IPS DF 6.9 (cell line): ENCODE measurements at regions not wholly inside any gene's neighbourhood (a gene's known extent, or its start where the extent isn't known, plus 50 kb on each side); places are given as distances from the start of the nearest gene placed in this dataset.
"Not testable (repeated sequence)": the region's sequence is repeated elsewhere in the genome, so short reads cannot be mapped to it uniquely, and the experiment has no call there.

ENCODE experiments used
- DNase-seq: peaks from one replicate; pipeline ENCODE4 v3.0.0-alpha.2; 2013; ENCODE audit warnings: low read depth, low spot score
- H3K27ac ChIP-seq: one replicate; pipeline ENCODE4 v1.5.1; 2013; ENCODE audit warnings: low read length, control low read depth
- H3K27me3 ChIP-seq: 2 replicates; pipeline ENCODE4 v1.6.1; 2013; ENCODE audit warnings: mild to moderate bottlenecking, low read length; ENCODE audit not compliant: control insufficient read depth, insufficient read depth
- H3K36me3 ChIP-seq: 2 replicates; pipeline ENCODE4 v1.6.1; 2013; ENCODE audit warnings: low read length; ENCODE audit not compliant: control insufficient read depth, insufficient read depth
- H3K4me1 ChIP-seq: 2 replicates; pipeline ENCODE4 v1.6.1; 2013; ENCODE audit warnings: low read length; ENCODE audit not compliant: control insufficient read depth, insufficient read depth
- H3K4me3 ChIP-seq: 2 replicates; pipeline ENCODE4 v1.5.1; 2013; ENCODE audit warnings: mild to moderate bottlenecking, low read length
- H3K9me3 ChIP-seq: 2 replicates; pipeline ENCODE4 v1.6.1; 2013; ENCODE audit warnings: low read length, inconsistent platforms; ENCODE audit not compliant: control insufficient read depth, insufficient read depth
- WGBS: extraction: QIAGEN DNeasy Blood & Tissue Kit; methylation state at CpG from one replicate; pipeline ENCODE4 v1.1.7; 2013; ENCODE audit warnings: mixed read lengths, missing lambda C conversion rate; ENCODE audit not compliant: insufficient read length, insufficient coverage; 5-methylcytosine and 5-hydroxymethylcytosine counted together

- Histone ChIP-seq H3K9me3 (no peaks in the 10 kb centered on the region), H3K36me3 (no peaks in the 10 kb centered on the region), H3K27me3 (no peaks in the 10 kb centered on the region), H3K4me3 (no peak overlapping the region), H3K4me1 (no peaks in the 10 kb centered on the region), H3K27ac (no peak overlapping the region)
- no CpG with 5 or more reads among the region's 1 CpG for WGBS
- no peak for DNase-seq
These were observed 2104.1 kb upstream of the ACO1 start for GRCh38 chr9:30280229-30280900.

- no peaks in the 10 kb centered on the region for H3K36me3 ChIP-seq
These were observed 2095.0 kb upstream of the ACO1 start for GRCh38 chr9:30289435-30289834.

GRCh38 chr9:30292026-30292425, 2092.4 kb upstream of the ACO1 start:
- not testable (repeated sequence) for H3K27me3 ChIP-seq, H3K9me3 ChIP-seq, H3K27ac ChIP-seq, H3K36me3 ChIP-seq, DNase-seq, H3K4me1 ChIP-seq, H3K4me3 ChIP-seq

More at GRCh38 chr9:30289435-30289834, 2095.0 kb upstream of the ACO1 start:
- Histone ChIP-seq H3K4me3 (no peak overlapping the region), H3K4me1 (no peaks in the 10 kb centered on the region), H3K27me3 (no peaks in the 10 kb centered on the region), H3K27ac (no peak overlapping the region), H3K9me3 (no peaks in the 10 kb centered on the region)
- no CpG with 5 or more reads among the region's 2 CpGs for WGBS
- DNase-seq, result no peak

- H3K9me3 ChIP-seq, result no peaks in the 10 kb centered on the region
- no peak for DNase-seq
- no peak overlapping the region for H3K4me3 ChIP-seq
- no peaks in the 10 kb centered on the region for H3K36me3 ChIP-seq
- no CpG with 5 or more reads among the region's 1 CpG for WGBS
- no peak overlapping the region for H3K27ac ChIP-seq
- no peaks in the 10 kb centered on the region for H3K27me3 ChIP-seq
- H3K4me1 ChIP-seq, result no peaks in the 10 kb centered on the region
These were observed 2091.2 kb upstream of the ACO1 start for GRCh38 chr9:30293231-30293630.

GRCh38 chr9:30299126-30299780, 2085.2 kb upstream of the ACO1 start:
- no CpG with 5 or more reads among the region's 25 CpGs for WGBS
- Histone ChIP-seq H3K4me3 (no peak overlapping the region), H3K9me3 (no peaks in the 10 kb centered on the region), H3K4me1 (no peaks in the 10 kb centered on the region), H3K27ac (no peak overlapping the region), H3K36me3 (no peaks in the 10 kb centered on the region), H3K27me3 (no peaks in the 10 kb centered on the region)
- no peak for DNase-seq

- Histone ChIP-seq H3K9me3 (no peaks in the 10 kb centered on the region), H3K4me1 (no peaks in the 10 kb centered on the region), H3K4me3 (no peak overlapping the region), H3K27ac (no peak overlapping the region), H3K27me3 (no peaks in the 10 kb centered on the region), H3K36me3 (no peaks in the 10 kb centered on the region)
- DNase-seq, result no peak
- no CpG with 5 or more reads among the region's 5 CpGs for WGBS
These were observed 2083.0 kb upstream of the ACO1 start for GRCh38 chr9:30301271-30301963.

- no CpG with 5 or more reads among the region's 2 CpGs for WGBS
- Histone ChIP-seq H3K4me3 (no peak overlapping the region), H3K27ac (no peak overlapping the region), H3K9me3 (no peaks in the 10 kb centered on the region), H3K4me1 (no peaks in the 10 kb centered on the region), H3K36me3 (no peaks in the 10 kb centered on the region), H3K27me3 (no peaks in the 10 kb centered on the region)
- DNase-seq, result no peak
These were observed 2073.7 kb upstream of the ACO1 start for GRCh38 chr9:30310711-30311110.

- DNase-seq, result no peak
- no peaks in the 10 kb centered on the region for H3K27me3 ChIP-seq
- no peaks in the 10 kb centered on the region for H3K9me3 ChIP-seq
- H3K36me3 ChIP-seq, result no peaks in the 10 kb centered on the region
- no peak overlapping the region for H3K4me3 ChIP-seq
- no CpG with 5 or more reads among the region's 4 CpGs for WGBS
- no peaks in the 10 kb centered on the region for H3K4me1 ChIP-seq
- H3K27ac ChIP-seq, result no peak overlapping the region
These were observed 2055.0 kb upstream of the ACO1 start for GRCh38 chr9:30329431-30329830.

GRCh38 chr9:30348904-30349303, 2035.5 kb upstream of the ACO1 start:
- no CpG with 5 or more reads among the region's 15 CpGs for WGBS
- no peaks in the 10 kb centered on the region for H3K27me3 ChIP-seq
- H3K27ac ChIP-seq, result no peak overlapping the region
- H3K4me3 ChIP-seq, result no peak overlapping the region
- H3K9me3 ChIP-seq, result no peaks in the 10 kb centered on the region
- DNase-seq, result no peak
- H3K36me3 ChIP-seq, result no peaks in the 10 kb centered on the region
- no peaks in the 10 kb centered on the region for H3K4me1 ChIP-seq

- DNase-seq, result no peak
- no peak overlapping the region for H3K4me3 ChIP-seq
- H3K27me3 ChIP-seq, result no peaks in the 10 kb centered on the region
- no peaks in the 10 kb centered on the region for H3K9me3 ChIP-seq
- H3K4me1 ChIP-seq, result no peaks in the 10 kb centered on the region
- no peak overlapping the region for H3K27ac ChIP-seq
- H3K36me3 ChIP-seq, result no peaks in the 10 kb centered on the region
- no CpG with 5 or more reads among the region's 19 CpGs for WGBS
These were observed 2034.6 kb upstream of the ACO1 start for GRCh38 chr9:30349526-30350513.
